Neural progenitor cell (in vitro differentiated cells): ENCODE measurements at regions not wholly inside any gene's neighbourhood (a gene's known extent, or its start where the extent isn't known, plus 50 kb on each side); places are given as distances from the start of the nearest gene placed in this dataset.
A peak's percentile ranks its signal among the peaks of the same experiment; 100 is the strongest.
"Not testable (repeated sequence)": the region's sequence is repeated elsewhere in the genome, so short reads cannot be mapped to it uniquely, and the experiment has no call there.

Experiments
- DNase-seq: peaks from one replicate; pipeline ENCODE4 v3.0.0-alpha.2; 2016; ENCODE audit warnings: low spot score
- H2AFZ ChIP-seq: fragments of 200-600 bp; sonication (generic); replicated peaks from 2 replicates; pipeline ENCODE4 v1.6.1; 2016; ENCODE audit warnings: antibody characterized with exemption
- H3F3A ChIP-seq: fragments of 200-600 bp; sonication (generic); 2 replicates; pipeline ENCODE4 v1.6.1; 2016; ENCODE audit warnings: antibody characterized with exemption, low read depth
- H3K27ac ChIP-seq: fragments of 200-600 bp; sonication (generic); 2 replicates; pipeline ENCODE4 v1.5.1; 2016; ENCODE audit warnings: mild to moderate bottlenecking
- H3K27me3 ChIP-seq: fragments of 200-600 bp; sonication (generic); 2 replicates; pipeline ENCODE4 v1.6.1; 2016; ENCODE audit warnings: mild to moderate bottlenecking, moderate library complexity
- H3K36me3 ChIP-seq: fragments of 200-600 bp; sonication (generic); 2 replicates; pipeline ENCODE4 v1.5.1; 2016
- H3K4me1 ChIP-seq: fragments of 200-600 bp; sonication (generic); 2 replicates; pipeline ENCODE4 v1.6.1; 2016; ENCODE audit warnings: mixed run types
- H3K4me2 ChIP-seq: fragments of 200-600 bp; sonication (generic); 2 replicates; pipeline ENCODE4 v1.6.1; 2016
- H3K4me3 ChIP-seq: fragments of 200-600 bp; sonication (generic); 2 replicates; pipeline ENCODE4 v1.5.1; 2016
- H3K79me2 ChIP-seq: fragments of 200-600 bp; sonication (generic); 2 replicates; pipeline ENCODE4 v1.6.1; 2016; ENCODE audit warnings: low read depth
- H3K9ac ChIP-seq: fragments of 200-600 bp; sonication (generic); 2 replicates; pipeline ENCODE4 v1.6.1; 2016
- H3K9me3 ChIP-seq: fragments of 200-600 bp; sonication (generic); 2 replicates; pipeline ENCODE4 v1.5.1; 2016; ENCODE audit warnings: low read depth
- H4K20me1 ChIP-seq: fragments of 200-600 bp; sonication (generic); 2 replicates; pipeline ENCODE4 v1.6.1; 2016; ENCODE audit warnings: low read depth
- H3K27ac Mint-ChIP-seq: 3 replicates; pipeline ENCODE4 v1.8.0; 2021; ENCODE audit warnings: mixed read lengths
- H3K27me3 Mint-ChIP-seq: 2 replicates; pipeline ENCODE4 v1.8.0; 2022; ENCODE audit warnings: low read depth, mild to moderate bottlenecking, inconsistent platforms, moderate library complexity, mixed read lengths; ENCODE audit not compliant: insufficient read depth
- H3K36me3 Mint-ChIP-seq: 3 replicates; pipeline ENCODE4 v1.8.0; 2021; ENCODE audit warnings: mixed read lengths
- H3K4me1 Mint-ChIP-seq: 3 replicates; pipeline ENCODE4 v1.8.0; 2021; ENCODE audit warnings: mixed read lengths
- H3K4me3 Mint-ChIP-seq: 3 replicates; pipeline ENCODE4 v1.8.0; 2021; ENCODE audit warnings: mild to moderate bottlenecking, moderate library complexity, mixed read lengths
- H3K9me3 Mint-ChIP-seq: 3 replicates; pipeline ENCODE4 v1.8.0; 2020; ENCODE audit warnings: mixed read lengths
- CTCF ChIP-seq: fragments of 200-600 bp; sonication (generic); IDR thresholded peaks from 2 replicates; pipeline ENCODE4 v1.5.1; 2017; ENCODE audit warnings: antibody characterized with exemption, mild to moderate bottlenecking
- EZH2 ChIP-seq: fragments of 200-600 bp; sonication (generic); IDR thresholded peaks from 2 replicates; pipeline ENCODE4 v1.6.1; 2017; ENCODE audit warnings: antibody characterized with exemption, mild to moderate bottlenecking, moderate library complexity
- EZH2phosphoT487 ChIP-seq: fragments of 200-600 bp; sonication (generic); IDR thresholded peaks from 2 replicates; pipeline ENCODE4 v1.6.1; 2017; ENCODE audit warnings: antibody characterized with exemption

DNA sequence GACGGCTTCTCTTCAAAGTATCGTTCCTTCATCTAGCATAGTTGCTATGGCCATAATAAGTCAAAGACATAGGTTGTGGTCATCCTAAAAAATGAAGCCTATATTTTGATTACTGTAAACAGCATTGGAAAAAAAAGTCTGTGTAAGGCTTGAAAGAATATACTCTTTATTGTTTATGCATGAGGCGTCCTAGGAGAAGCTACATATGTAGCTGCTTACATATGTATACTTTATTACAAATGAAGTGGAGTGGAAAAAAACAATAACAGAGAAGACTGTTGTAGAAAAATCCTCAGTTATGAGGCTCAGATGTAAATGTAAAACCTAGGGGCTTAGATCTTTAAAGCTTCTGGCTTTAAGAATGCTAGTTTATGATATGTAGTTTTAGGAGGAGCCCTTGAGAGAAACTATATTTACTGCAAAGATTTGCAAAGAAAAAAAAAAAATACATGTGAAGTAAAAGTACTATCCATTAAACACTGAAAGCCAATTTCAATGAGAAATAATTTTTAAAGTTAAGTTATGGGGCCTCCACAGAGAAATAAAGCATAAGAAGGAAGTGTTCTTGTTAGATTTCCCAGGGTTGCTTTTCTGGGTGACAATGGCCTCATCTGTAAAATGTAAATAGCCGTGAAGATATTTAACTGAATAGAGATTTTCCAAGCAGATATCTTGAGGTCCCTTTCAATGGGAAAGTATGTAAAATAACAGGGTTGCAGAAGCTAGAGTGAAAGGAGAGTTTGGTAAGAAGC is 598.2 kb downstream of the TRIML1 start:
- H3K9me3 Mint-ChIP-seq: peaks cover 3% of the 10 kb centered on the region
- Histone ChIP-seq H3K9ac (no peak overlapping the region), H2AFZ (no peak overlapping the region)

GRCh38 chr4:188738290-188738689 is 599.0 kb downstream of the TRIML1 start:
- H3K4me3 Mint-ChIP-seq: not testable (repeated sequence)
- H3K4me3 ChIP-seq: peak overlapping the region; percentile 36

More for the DNA sequence above, 598.2 kb downstream of the TRIML1 start:
- Histone ChIP-seq H3K4me2 (no peak overlapping the region), H4K20me1 (no peaks in the 10 kb centered on the region), H3K4me3 (no peak overlapping the region), H3K79me2 (no peaks in the 10 kb centered on the region), H3K36me3 (no peaks in the 10 kb centered on the region), H3K27ac (no peak overlapping the region), H3K27me3 (no peaks in the 10 kb centered on the region), H3K4me1 (no peaks in the 10 kb centered on the region), H3K9me3 (no peaks in the 10 kb centered on the region), H3F3A (no peaks in the 10 kb centered on the region)
- no peak for DNase-seq
- H3K27me3 Mint-ChIP-seq: no peaks in the 10 kb centered on the region
- TF ChIP-seq EZH2 (no peak), EZH2phosphoT487 (no peak), CTCF (no peak)
- no peak overlapping the region for H3K27ac Mint-ChIP-seq
- H3K4me1 Mint-ChIP-seq: no peaks in the 10 kb centered on the region
- no peaks in the 10 kb centered on the region for H3K36me3 Mint-ChIP-seq
- no peak overlapping the region for H3K4me3 Mint-ChIP-seq

DNA sequence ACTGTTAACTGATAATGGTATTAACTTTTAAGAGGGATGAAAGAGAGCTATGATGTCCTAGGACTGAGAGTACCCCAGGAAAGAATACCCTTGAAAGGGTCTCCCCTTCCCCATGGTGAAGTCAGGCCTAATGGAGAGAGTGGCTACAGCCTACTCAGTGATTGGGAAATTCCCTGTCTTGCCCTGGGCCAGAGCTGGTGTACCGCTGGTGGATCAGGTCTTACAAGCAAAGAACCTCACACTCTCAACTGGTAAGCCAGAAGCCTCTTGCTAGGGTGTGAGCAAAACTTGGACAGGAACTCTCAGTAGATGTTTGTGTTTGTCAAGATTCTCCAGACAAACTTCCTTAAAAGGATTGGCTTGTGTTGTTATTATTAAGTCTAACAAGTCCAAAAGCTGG is 600.9 kb downstream of the TRIML1 start:
- H3K79me2 ChIP-seq, H3K36me3 Mint-ChIP-seq, H3K36me3 ChIP-seq, H4K20me1 ChIP-seq, H3K4me3 ChIP-seq, H3K4me1 ChIP-seq, H3K27ac ChIP-seq, H3K9me3 ChIP-seq, H3K27ac Mint-ChIP-seq, H3K4me2 ChIP-seq, H3K27me3 Mint-ChIP-seq, H3K9me3 Mint-ChIP-seq, DNase-seq, H3K27me3 ChIP-seq, H3K9ac ChIP-seq, H3K4me1 Mint-ChIP-seq, H2AFZ ChIP-seq, H3F3A ChIP-seq, H3K4me3 Mint-ChIP-seq: not testable (repeated sequence)

More at GRCh38 chr4:188738290-188738689, 599.0 kb downstream of the TRIML1 start:
- H3K4me2 ChIP-seq, H3K4me1 Mint-ChIP-seq, H3K4me1 ChIP-seq, H3K9ac ChIP-seq, H3K9me3 Mint-ChIP-seq, H2AFZ ChIP-seq, H3K79me2 ChIP-seq, H3K27me3 ChIP-seq, H3K36me3 ChIP-seq, H4K20me1 ChIP-seq, H3K36me3 Mint-ChIP-seq, H3K27ac Mint-ChIP-seq, H3K27me3 Mint-ChIP-seq, H3F3A ChIP-seq, H3K27ac ChIP-seq, H3K9me3 ChIP-seq: not testable (repeated sequence)
- peak; percentile 43 for DNase-seq

DNA sequence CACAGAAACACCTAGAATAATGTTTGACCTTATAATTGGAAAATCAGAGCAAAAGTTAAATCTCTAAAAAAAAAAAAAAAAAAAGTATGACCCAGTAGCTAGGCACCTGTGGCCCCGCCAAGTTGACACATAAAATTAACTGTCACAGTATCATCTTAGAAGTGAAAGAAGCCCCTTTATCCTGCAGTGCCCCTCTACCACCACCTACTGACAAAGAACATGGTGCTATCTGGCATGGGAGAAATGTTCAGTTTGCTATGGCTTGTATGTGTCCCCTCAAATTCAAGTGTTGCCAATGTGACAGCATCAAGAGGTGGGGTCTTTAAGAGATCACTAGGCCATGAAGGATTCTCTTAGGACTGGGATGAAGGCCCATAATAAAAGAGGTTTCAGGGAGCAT is 601.5 kb downstream of the TRIML1 start:
- not testable (repeated sequence) for H3K9ac ChIP-seq, H4K20me1 ChIP-seq, H3K4me3 ChIP-seq, H3K27ac Mint-ChIP-seq, H3K4me1 ChIP-seq, DNase-seq, H3K9me3 ChIP-seq, H3K79me2 ChIP-seq, H3K27me3 ChIP-seq, H3K4me1 Mint-ChIP-seq, H2AFZ ChIP-seq, H3K9me3 Mint-ChIP-seq, H3K36me3 Mint-ChIP-seq, H3K36me3 ChIP-seq, H3F3A ChIP-seq, H3K4me2 ChIP-seq, H3K27me3 Mint-ChIP-seq, H3K27ac ChIP-seq, H3K4me3 Mint-ChIP-seq

- Histone ChIP-seq H3K27me3 (no peaks in the 10 kb centered on the region), H3K79me2 (no peaks in the 10 kb centered on the region), H3K4me3 (no peak overlapping the region), H3K9me3 (no peaks in the 10 kb centered on the region), H3K36me3 (no peaks in the 10 kb centered on the region), H3F3A (no peaks in the 10 kb centered on the region), H4K20me1 (no peaks in the 10 kb centered on the region), H3K27ac (no peak overlapping the region), H2AFZ (no peak overlapping the region), H3K4me1 (no peaks in the 10 kb centered on the region), H3K4me2 (no peak overlapping the region), H3K9ac (no peak overlapping the region)
- H3K36me3 Mint-ChIP-seq: no peaks in the 10 kb centered on the region
- H3K27ac Mint-ChIP-seq: no peak overlapping the region
- TF ChIP-seq CTCF (no peak), EZH2 (no peak)
- DNase-seq: no peak
- no peak overlapping the region for H3K4me3 Mint-ChIP-seq
- H3K4me1 Mint-ChIP-seq: no peaks in the 10 kb centered on the region
- H3K9me3 Mint-ChIP-seq: peaks cover 2% of the 10 kb centered on the region
- peaks cover 2% of the 10 kb centered on the region for H3K27me3 Mint-ChIP-seq
Observed at GRCh38 chr4:188754372-188755002, 615.2 kb downstream of the TRIML1 start.
